ENCODE measurements at regions not wholly inside any gene's neighbourhood (a gene's known extent, or its start where the extent isn't known, plus 50 kb on each side); places are given as distances from the start of the nearest gene placed in this dataset.

- Histone ChIP-seq H3K4ac (ENCODE audit: low read depth in 1 of 2, low read length in 2 of 2) (no peak overlapping the region), H3K9ac (ENCODE audit: low read length) (no peak overlapping the region), H2BK12ac (ENCODE audit: low read length in 2 of 2) (no peak overlapping the region), H3K27me3 (ENCODE audit: control insufficient read depth in 1 of 2, insufficient read depth in 1 of 2, low read length in 2 of 2) (no peaks in the 10 kb centered on the region), H3K4me2 (ENCODE audit: low read length, poor library complexity, severe bottlenecking) (no peak overlapping the region), H3K18ac (ENCODE audit: low read depth in 1 of 2, low read length in 2 of 2) (no peak overlapping the region), H3K79me1 (replicated peaks; ENCODE audit: low read length, poor library complexity, severe bottlenecking) (no peaks in the 10 kb centered on the region), H2BK120ac (ENCODE audit: low read depth, low read length) (no peak overlapping the region), H3K14ac (ENCODE audit: low read length in 2 of 2) (no peak overlapping the region), H2BK5ac (ENCODE audit: low read depth, low read length, poor library complexity, severe bottlenecking) (no peak overlapping the region), H3K23ac (ENCODE audit: low read length in 2 of 2) (no peak overlapping the region), H3K27ac (ENCODE audit: low read length, poor library complexity, severe bottlenecking) (no peak overlapping the region), H4K91ac (ENCODE audit: low read length) (no peak overlapping the region), H2AFZ (ENCODE audit: low read depth, low read length) (no peak overlapping the region), H3K36me3 (ENCODE audit: control insufficient read depth in 1 of 2, insufficient read depth in 2 of 2, low read depth in 1 of 2, low read length in 2 of 2) (no peaks in the 10 kb centered on the region), H2BK15ac (ENCODE audit: low read depth, poor library complexity, severe bottlenecking) (no peak overlapping the region), H3K9me3 (ENCODE audit: control insufficient read depth, low read length) (peaks cover 7% of the 10 kb centered on the region), H3K4me1 (ENCODE audit: control insufficient read depth, insufficient read depth, low read depth, low read length) (no peaks in the 10 kb centered on the region), H4K8ac (ENCODE audit: low read length) (no peak overlapping the region), H2AK5ac (ENCODE audit: low read length, severe bottlenecking) (no peak overlapping the region), H3K4me3 (ENCODE audit: insufficient read depth in 1 of 2, low read depth in 1 of 2, low read length in 2 of 2) (no peak overlapping the region)
- 83% methylated on average over 9 of the region's 9 CpGs for WGBS
- DNase-seq: no peak
Measured at GRCh38 chr6:164795056-164795815, 514.2 kb downstream of the C6orf118 start.

- no peak overlapping the region for H3K27ac ChIP-seq (ENCODE audit: low read length, poor library complexity, severe bottlenecking)
- H3K4me2 ChIP-seq (ENCODE audit: low read length, poor library complexity, severe bottlenecking): no peak overlapping the region
- H3K18ac ChIP-seq (ENCODE audit: low read depth in 1 of 2, low read length in 2 of 2): no peak overlapping the region
- no peak overlapping the region for H3K23ac ChIP-seq (ENCODE audit: low read length in 2 of 2)
- H2AFZ ChIP-seq (ENCODE audit: low read depth, low read length): no peak overlapping the region
- no peak overlapping the region for H2BK5ac ChIP-seq (ENCODE audit: low read depth, low read length, poor library complexity, severe bottlenecking)
- no peak overlapping the region for H3K9ac ChIP-seq (ENCODE audit: low read length)
- no peak overlapping the region for H2BK12ac ChIP-seq (ENCODE audit: low read length in 2 of 2)
- no peak overlapping the region for H3K4me3 ChIP-seq (ENCODE audit: insufficient read depth in 1 of 2, low read depth in 1 of 2, low read length in 2 of 2)
- H3K79me1 ChIP-seq (replicated peaks; ENCODE audit: low read length, poor library complexity, severe bottlenecking): no peaks in the 10 kb centered on the region
- no peak overlapping the region for H3K14ac ChIP-seq (ENCODE audit: low read length in 2 of 2)
- 56% methylated on average over 1 of the region's 1 CpG for WGBS
- H2BK15ac ChIP-seq (ENCODE audit: low read depth, poor library complexity, severe bottlenecking): no peak overlapping the region
- no peak for DNase-seq
- H4K8ac ChIP-seq (ENCODE audit: low read length): no peak overlapping the region
- peaks cover 7% of the 10 kb centered on the region for H3K9me3 ChIP-seq (ENCODE audit: control insufficient read depth, low read length)
- no peak overlapping the region for H2BK120ac ChIP-seq (ENCODE audit: low read depth, low read length)
- no peak overlapping the region for H2AK5ac ChIP-seq (ENCODE audit: low read length, severe bottlenecking)
- H3K27me3 ChIP-seq (ENCODE audit: control insufficient read depth in 1 of 2, insufficient read depth in 1 of 2, low read length in 2 of 2): no peaks in the 10 kb centered on the region
- no peak overlapping the region for H3K4ac ChIP-seq (ENCODE audit: low read depth in 1 of 2, low read length in 2 of 2)
- H3K4me1 ChIP-seq (ENCODE audit: control insufficient read depth, insufficient read depth, low read depth, low read length): no peaks in the 10 kb centered on the region
- no peaks in the 10 kb centered on the region for H3K36me3 ChIP-seq (ENCODE audit: control insufficient read depth in 1 of 2, insufficient read depth in 2 of 2, low read depth in 1 of 2, low read length in 2 of 2)
- no peak overlapping the region for H4K91ac ChIP-seq (ENCODE audit: low read length)
Measured at GRCh38 chr6:164792666-164793065, 516.7 kb downstream of the C6orf118 start.

- H2BK15ac ChIP-seq (ENCODE audit: low read depth, poor library complexity, severe bottlenecking): no peak overlapping the region
- H4K91ac ChIP-seq (ENCODE audit: low read length): no peak overlapping the region
- no peak overlapping the region for H2AK5ac ChIP-seq (ENCODE audit: low read length, severe bottlenecking)
- H3K14ac ChIP-seq (ENCODE audit: low read length in 2 of 2): no peak overlapping the region
- DNase-seq: no peak
- peaks cover 7% of the 10 kb centered on the region for H3K9me3 ChIP-seq (ENCODE audit: control insufficient read depth, low read length)
- no peak overlapping the region for H2BK120ac ChIP-seq (ENCODE audit: low read depth, low read length)
- no peak overlapping the region for H3K18ac ChIP-seq (ENCODE audit: low read depth in 1 of 2, low read length in 2 of 2)
- no peak overlapping the region for H3K4me3 ChIP-seq (ENCODE audit: insufficient read depth in 1 of 2, low read depth in 1 of 2, low read length in 2 of 2)
- no peaks in the 10 kb centered on the region for H3K79me1 ChIP-seq (replicated peaks; ENCODE audit: low read length, poor library complexity, severe bottlenecking)
- H3K9ac ChIP-seq (ENCODE audit: low read length): no peak overlapping the region
- H3K27ac ChIP-seq (ENCODE audit: low read length, poor library complexity, severe bottlenecking): no peak overlapping the region
- no peaks in the 10 kb centered on the region for H3K27me3 ChIP-seq (ENCODE audit: control insufficient read depth in 1 of 2, insufficient read depth in 1 of 2, low read length in 2 of 2)
- no peak overlapping the region for H3K4ac ChIP-seq (ENCODE audit: low read depth in 1 of 2, low read length in 2 of 2)
- H2AFZ ChIP-seq (ENCODE audit: low read depth, low read length): no peak overlapping the region
- no peak overlapping the region for H3K4me2 ChIP-seq (ENCODE audit: low read length, poor library complexity, severe bottlenecking)
- H3K36me3 ChIP-seq (ENCODE audit: control insufficient read depth in 1 of 2, insufficient read depth in 2 of 2, low read depth in 1 of 2, low read length in 2 of 2): no peaks in the 10 kb centered on the region
- H3K23ac ChIP-seq (ENCODE audit: low read length in 2 of 2): no peak overlapping the region
- H2BK5ac ChIP-seq (ENCODE audit: low read depth, low read length, poor library complexity, severe bottlenecking): no peak overlapping the region
- no peak overlapping the region for H4K8ac ChIP-seq (ENCODE audit: low read length)
- H2BK12ac ChIP-seq (ENCODE audit: low read length in 2 of 2): no peak overlapping the region
- no peaks in the 10 kb centered on the region for H3K4me1 ChIP-seq (ENCODE audit: control insufficient read depth, insufficient read depth, low read depth, low read length)
Measured at GRCh38 chr6:164791498-164791897, 517.9 kb downstream of the C6orf118 start.

- Histone ChIP-seq H2BK5ac (ENCODE audit: low read depth, low read length, poor library complexity, severe bottlenecking) (no peak overlapping the region), H4K91ac (ENCODE audit: low read length) (no peak overlapping the region), H4K8ac (ENCODE audit: low read length) (no peak overlapping the region), H3K27ac (ENCODE audit: low read length, poor library complexity, severe bottlenecking) (no peak overlapping the region), H3K4me3 (ENCODE audit: insufficient read depth in 1 of 2, low read depth in 1 of 2, low read length in 2 of 2) (no peak overlapping the region), H3K4ac (ENCODE audit: low read depth in 1 of 2, low read length in 2 of 2) (no peak overlapping the region), H3K36me3 (ENCODE audit: control insufficient read depth in 1 of 2, insufficient read depth in 2 of 2, low read depth in 1 of 2, low read length in 2 of 2) (no peaks in the 10 kb centered on the region), H2BK120ac (ENCODE audit: low read depth, low read length) (no peak overlapping the region), H2BK12ac (ENCODE audit: low read length in 2 of 2) (no peak overlapping the region), H3K4me1 (ENCODE audit: control insufficient read depth, insufficient read depth, low read depth, low read length) (no peaks in the 10 kb centered on the region), H3K27me3 (ENCODE audit: control insufficient read depth in 1 of 2, insufficient read depth in 1 of 2, low read length in 2 of 2) (no peaks in the 10 kb centered on the region), H3K79me1 (replicated peaks; ENCODE audit: low read length, poor library complexity, severe bottlenecking) (no peaks in the 10 kb centered on the region), H2AFZ (ENCODE audit: low read depth, low read length) (no peak overlapping the region), H3K23ac (ENCODE audit: low read length in 2 of 2) (no peak overlapping the region), H3K18ac (ENCODE audit: low read depth in 1 of 2, low read length in 2 of 2) (no peak overlapping the region), H2AK5ac (ENCODE audit: low read length, severe bottlenecking) (no peak overlapping the region), H3K9me3 (ENCODE audit: control insufficient read depth, low read length) (peaks cover 33% of the 10 kb centered on the region), H3K9ac (ENCODE audit: low read length) (no peak overlapping the region), H3K4me2 (ENCODE audit: low read length, poor library complexity, severe bottlenecking) (no peak overlapping the region), H2BK15ac (ENCODE audit: low read depth, poor library complexity, severe bottlenecking) (no peak overlapping the region), H3K14ac (ENCODE audit: low read length in 2 of 2) (no peak overlapping the region)
- WGBS: no CpG with 5 or more reads among the region's 1 CpG
- no peak for DNase-seq
Measured at GRCh38 chr6:164763788-164764187, 545.6 kb downstream of the C6orf118 start.
